Left lung (tissue), 4 donors: ENCODE measurements at regions not wholly inside any gene's neighbourhood (a gene's known extent, or its start where the extent isn't known, plus 50 kb on each side); places are given as distances from the start of the nearest gene placed in this dataset.

Experiments used
- ATAC-seq: fragments of 200-7000 bp; cut with Tn5 transposase; one replicate; pipeline ENCODE4 v1.9.1; 2020; ENCODE audit warnings: moderate library complexity
- DNase-seq, 4 donors: peaks; one replicate each; pipeline ENCODE4 v3.0.0-alpha.2; 2013 to 2020
- H3K27ac ChIP-seq, 2 donors: fragments of 200-600 bp; sonication (generic) in 1 of 2; one replicate each; pipeline versions ENCODE4 v1.5.0 to v1.8.0; 2020 to 2021
- H3K27me3 ChIP-seq, 2 donors: fragments of 200-600 bp; sonication (generic) in 1 of 2; one replicate each; pipeline versions ENCODE4 v1.5.0 to v1.8.0; 2020 to 2021
- H3K36me3 ChIP-seq, 2 donors: fragments of 200-600 bp; sonication (generic) in 1 of 2; one replicate each; pipeline versions ENCODE4 v1.5.0 to v1.8.0; 2020 to 2021
- H3K4me1 ChIP-seq, 2 donors: fragments of 200-600 bp; one replicate each; pipeline ENCODE4 v1.8.0; 2021
- H3K4me3 ChIP-seq, 2 donors: fragments of 200-600 bp; sonication (generic) in 1 of 2; one replicate each; pipeline versions ENCODE4 v1.5.0 to v1.8.0; 2020 to 2021; ENCODE audit warnings: mild to moderate bottlenecking in 1 of 2
- H3K9me3 ChIP-seq, 2 donors: fragments of 200-600 bp; sonication (generic) in 1 of 2; one replicate each; pipeline versions ENCODE4 v1.5.0 to v1.8.0; 2020 to 2021
- CTCF ChIP-seq, 2 donors: fragments of 200-600 bp; sonication (generic) in 1 of 2; IDR thresholded peaks; one replicate each; pipeline versions ENCODE4 v1.5.0 to v1.8.0; 2021; ENCODE audit warnings: antibody characterized with exemption in 2 of 2
- intact Hi-C, 2 donors: fragments of 100-400 bp; cut with DNase I; formaldehyde crosslinking; loops; one replicate each; pipeline versions ENCODE4 v1.11.2 to v1.14.2; 2022
- donor health status: DM: no; HTN: yes; CAD: no.
- donor health status: DM: no; HTN: no; CAD: no.

GRCh38 chr10:125269716-125270115 lies 109.4 kb upstream of the CTBP2 start:
- Histone ChIP-seq H3K27me3 (no peaks in the 10 kb centered on the region), H3K4me3 (no peak overlapping the region), H3K36me3 (no peaks in the 10 kb centered on the region), H3K27ac (no peak overlapping the region), H3K9me3 (no peaks in the 10 kb centered on the region), H3K4me1 (no peaks in the 10 kb centered on the region)
- intact Hi-C loops: no loop called here
- DNase-seq (no peak), ATAC-seq (no peak)
- no peak for TF ChIP-seq CTCF (IDR thresholded peaks at IDR 0.05)

- no peak for DNase-seq
- H3K27ac ChIP-seq: no peak overlapping the region
- ATAC-seq: no peak
- no peaks in the 10 kb centered on the region for H3K9me3 ChIP-seq
- intact Hi-C loops: no loop called here
- no peak overlapping the region for H3K4me3 ChIP-seq
- H3K27me3 ChIP-seq: no peaks in the 10 kb centered on the region
- TF ChIP-seq CTCF (IDR thresholded peaks at IDR 0.05): no peak
- no peaks in the 10 kb centered on the region for H3K4me1 ChIP-seq
- no peaks in the 10 kb centered on the region for H3K36me3 ChIP-seq
Measured at GRCh38 chr10:125266966-125267365, 106.6 kb upstream of the CTBP2 start.

GRCh38 chr10:125266541-125266940 lies 106.2 kb upstream of the CTBP2 start:
- Histone ChIP-seq H3K9me3 (no peaks in the 10 kb centered on the region), H3K4me3 (no peak overlapping the region), H3K27ac (no peak overlapping the region), H3K36me3 (no peaks in the 10 kb centered on the region), H3K27me3 (no peaks in the 10 kb centered on the region), H3K4me1 (no peaks in the 10 kb centered on the region)
- no peak for ATAC-seq
- intact Hi-C loops: no loop called here
- no peak for DNase-seq
- no peak for TF ChIP-seq CTCF (IDR thresholded peaks at IDR 0.05)

- DNase-seq: no peak
- intact Hi-C loops: no loop called here
- no peak for TF ChIP-seq CTCF (IDR thresholded peaks at IDR 0.05)
Measured at GRCh38 chr10:125265579-125265955, 105.2 kb upstream of the CTBP2 start.

GRCh38 chr10:125264757-125265578 lies 104.6 kb upstream of the CTBP2 start:
- H3K27ac ChIP-seq: no peak overlapping the region
- no peak for DNase-seq
- H3K27me3 ChIP-seq: no peaks in the 10 kb centered on the region
- no peaks in the 10 kb centered on the region for H3K36me3 ChIP-seq
- no peak for ATAC-seq
- no peaks in the 10 kb centered on the region for H3K9me3 ChIP-seq
- TF ChIP-seq CTCF (IDR thresholded peaks at IDR 0.05): no peak
- H3K4me1 ChIP-seq: no peaks in the 10 kb centered on the region
- intact Hi-C loops: no loop called here
- H3K4me3 ChIP-seq: no peak overlapping the region

More at GRCh38 chr10:125265579-125265955, 105.2 kb upstream of the CTBP2 start:
- H3K4me3 ChIP-seq: no peak overlapping the region
- no peaks in the 10 kb centered on the region for H3K27me3 ChIP-seq
- ATAC-seq: no peak
- no peak overlapping the region for H3K27ac ChIP-seq
- no peaks in the 10 kb centered on the region for H3K9me3 ChIP-seq
- H3K4me1 ChIP-seq: no peaks in the 10 kb centered on the region
- H3K36me3 ChIP-seq: no peaks in the 10 kb centered on the region
